Right lobe of liver (tissue), 4 donors: ENCODE measurements at regions not wholly inside any gene's neighbourhood (a gene's known extent, or its start where the extent isn't known, plus 50 kb on each side); places are given as distances from the start of the nearest gene placed in this dataset.

Experiments used
- CTCF ChIP-seq, 4 donors: fragments of 200-600 bp in 3 of 4; fragments of 450-650 bp in 1 of 4; IDR thresholded peaks; one replicate each; pipeline versions ENCODE4 v1.5.1 to v1.8.0; 2016 to 2022; ENCODE audit warnings: antibody characterized with exemption in 4 of 4, mild to moderate bottlenecking in 2 of 4
- POLR2A ChIP-seq: fragments of 450-650 bp; IDR thresholded peaks from one replicate; pipeline ENCODE4 v1.6.1; 2017; ENCODE audit warnings: antibody characterized with exemption, mild to moderate bottlenecking
- donor health status: DM: no; HTN: no; CAD: no.
- donor health status: DM: no; HTN: no; CAD: no.
- donor health status: DM: no; HTN: yes; CAD: no.

GRCh38 chr2:120817136-120817955, 81.7 kb downstream of the GLI2 start:
- TF ChIP-seq CTCF (IDR thresholded peaks at IDR 0.05) (no peak), POLR2A (no peak)
